ENCODE measurements at regions not wholly inside any gene's neighbourhood (a gene's known extent, or its start where the extent isn't known, plus 50 kb on each side); places are given as distances from the start of the nearest gene placed in this dataset.
"Not testable (repeated sequence)": the region's sequence is repeated elsewhere in the genome, so short reads cannot be mapped to it uniquely, and the experiment has no call there.

DNA sequence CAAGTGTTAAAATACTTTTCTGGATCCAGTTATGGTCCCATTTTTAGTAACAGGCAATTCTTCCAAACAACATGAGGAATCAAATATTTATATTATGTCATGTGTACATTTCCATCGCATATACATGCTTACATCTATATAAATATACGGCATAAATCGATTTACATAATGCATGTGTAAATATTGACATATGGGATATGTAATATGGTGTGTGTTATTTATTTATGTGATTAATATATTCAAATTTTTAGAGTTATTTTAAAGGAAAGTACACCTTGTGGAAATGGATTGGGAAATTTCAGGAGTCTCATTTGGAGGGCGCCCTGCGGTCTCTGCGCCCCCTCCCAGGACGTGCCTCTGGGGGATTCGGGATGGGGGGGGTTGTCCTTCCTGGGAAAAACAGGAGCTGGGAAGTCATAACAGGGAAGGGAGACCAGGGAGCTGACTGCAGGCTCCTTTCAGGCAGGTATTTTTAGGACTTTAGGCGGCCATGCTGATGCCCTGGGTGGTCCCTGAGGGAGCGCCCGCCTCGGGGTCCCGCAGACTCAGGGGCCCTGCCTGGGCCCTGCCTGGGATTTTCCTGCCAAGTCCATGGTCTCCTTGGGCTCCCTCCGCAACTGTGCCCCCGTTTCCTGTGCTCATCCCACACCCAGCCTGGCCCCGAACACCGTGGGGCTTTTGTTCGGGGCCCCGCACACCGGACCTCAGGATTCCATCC lies 82.7 kb upstream of the SFSWAP start:
- Histone ChIP-seq H3K36me3 (no peaks in the 10 kb centered on the region), H3K4me3 (no peak overlapping the region), H3K27ac (no peak overlapping the region), H3K9me3 (no peaks in the 10 kb centered on the region), H3K4me1 (peaks cover 0 to 16% (median 7%) of the 10 kb centered on the region in 9 donors), H3K27me3 (peaks cover 10 to 34% (median 25%) of the 10 kb centered on the region in 7 donors)
- TF ChIP-seq, protein P1, sequence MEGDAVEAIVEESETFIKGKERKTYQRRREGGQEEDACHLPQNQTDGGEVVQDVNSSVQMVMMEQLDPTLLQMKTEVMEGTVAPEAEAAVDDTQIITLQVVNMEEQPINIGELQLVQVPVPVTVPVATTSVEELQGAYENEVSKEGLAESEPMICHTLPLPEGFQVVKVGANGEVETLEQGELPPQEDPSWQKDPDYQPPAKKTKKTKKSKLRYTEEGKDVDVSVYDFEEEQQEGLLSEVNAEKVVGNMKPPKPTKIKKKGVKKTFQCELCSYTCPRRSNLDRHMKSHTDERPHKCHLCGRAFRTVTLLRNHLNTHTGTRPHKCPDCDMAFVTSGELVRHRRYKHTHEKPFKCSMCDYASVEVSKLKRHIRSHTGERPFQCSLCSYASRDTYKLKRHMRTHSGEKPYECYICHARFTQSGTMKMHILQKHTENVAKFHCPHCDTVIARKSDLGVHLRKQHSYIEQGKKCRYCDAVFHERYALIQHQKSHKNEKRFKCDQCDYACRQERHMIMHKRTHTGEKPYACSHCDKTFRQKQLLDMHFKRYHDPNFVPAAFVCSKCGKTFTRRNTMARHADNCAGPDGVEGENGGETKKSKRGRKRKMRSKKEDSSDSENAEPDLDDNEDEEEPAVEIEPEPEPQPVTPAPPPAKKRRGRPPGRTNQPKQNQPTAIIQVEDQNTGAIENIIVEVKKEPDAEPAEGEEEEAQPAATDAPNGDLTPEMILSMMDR (IDR thresholded peaks at IDR 0.05), result no peak
- intact Hi-C loops (cut with DNase I), result no loop called here
- DNase-seq, result no peak
- 74 to 76% methylated on average over 20 of the region's 20 CpGs for WGBS, 2 donors
- ATAC-seq, result no peak

DNA sequence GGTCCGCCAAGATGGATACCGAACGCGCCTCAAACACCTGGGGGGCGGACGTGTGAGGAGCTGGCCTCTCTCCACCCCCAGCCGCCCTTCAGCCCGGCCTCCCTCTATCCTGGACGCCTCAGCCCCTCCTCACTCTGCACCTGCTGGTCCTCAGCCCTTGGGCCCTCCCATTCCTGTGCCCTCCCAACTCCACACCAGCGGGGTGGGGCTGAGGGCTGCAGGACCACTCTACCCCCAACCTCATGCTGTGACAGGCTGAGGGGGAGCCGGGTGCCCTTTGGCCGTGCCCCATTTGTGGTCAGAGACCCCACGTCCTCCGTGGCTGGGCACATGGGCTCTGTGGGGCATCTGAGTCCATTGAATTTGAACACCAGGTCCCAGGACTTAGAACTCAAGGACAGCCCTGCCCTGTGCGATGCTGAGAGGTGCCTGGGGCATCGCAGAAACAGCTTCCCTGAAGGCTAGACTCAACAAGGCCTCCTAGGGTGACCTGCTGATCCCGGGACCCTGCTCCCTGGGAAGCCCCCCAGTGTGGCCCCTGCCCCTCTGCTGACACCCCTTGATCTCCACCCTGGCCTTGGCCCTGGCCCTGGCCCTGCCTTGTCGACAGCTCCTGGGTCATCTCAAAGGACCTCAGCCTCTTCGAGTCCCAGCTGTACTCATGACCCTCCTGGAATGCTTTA lies 82.0 kb upstream of the SFSWAP start:
- no peak for ATAC-seq
- Histone ChIP-seq H3K4me1 (peaks cover 0 to 16% (median 7%) of the 10 kb centered on the region in 9 donors), H3K27me3 (peaks cover 10 to 28% (median 21%) of the 10 kb centered on the region in 7 donors), H3K9me3 (no peaks in the 10 kb centered on the region), H3K27ac (no peak overlapping the region), H3K4me3 (no peak overlapping the region), H3K36me3 (no peaks in the 10 kb centered on the region)
- WGBS, 2 donors, result 62 to 70% methylated on average over 19 of the region's 19 CpGs
- TF ChIP-seq, protein P1 (IDR thresholded peaks at IDR 0.05), result no peak
- intact Hi-C loops (cut with DNase I), result no loop called here
- DNase-seq, result no peak

DNA sequence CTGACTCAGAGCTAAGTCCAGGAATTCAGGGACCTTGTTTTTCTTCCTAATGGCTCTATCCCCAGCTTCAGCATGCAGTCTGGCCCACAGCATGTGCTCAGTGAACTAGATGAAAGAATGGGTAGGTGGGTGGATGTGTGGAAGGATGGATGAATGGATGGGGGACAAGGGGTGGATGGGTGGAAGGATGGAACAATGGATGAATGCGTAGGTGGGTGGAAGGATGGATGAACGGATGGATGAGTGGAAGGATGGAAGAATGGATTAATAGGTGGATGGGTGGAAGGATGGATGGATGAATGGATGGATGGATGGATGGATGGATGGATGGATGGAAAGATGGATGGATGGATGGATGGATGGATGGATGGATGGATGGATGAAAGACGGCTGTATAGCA lies 79.7 kb upstream of the SFSWAP start:
- WGBS, 2 donors, result 75 to 81% methylated on average over 3 of the region's 3 CpGs
- no peak for ATAC-seq
- Histone ChIP-seq H3K27ac (no peak overlapping the region), H3K9me3 (no peaks in the 10 kb centered on the region), H3K4me1 (no peaks in the 10 kb centered on the region), H3K36me3 (no peaks in the 10 kb centered on the region), H3K4me3 (no peak overlapping the region), H3K27me3 (peaks cover 10 to 46% (median 28%) of the 10 kb centered on the region in 7 donors)
- intact Hi-C loops (cut with DNase I), result no loop called here
- DNase-seq, result no peak
- TF ChIP-seq, protein P1 (IDR thresholded peaks at IDR 0.05), result no peak

DNA sequence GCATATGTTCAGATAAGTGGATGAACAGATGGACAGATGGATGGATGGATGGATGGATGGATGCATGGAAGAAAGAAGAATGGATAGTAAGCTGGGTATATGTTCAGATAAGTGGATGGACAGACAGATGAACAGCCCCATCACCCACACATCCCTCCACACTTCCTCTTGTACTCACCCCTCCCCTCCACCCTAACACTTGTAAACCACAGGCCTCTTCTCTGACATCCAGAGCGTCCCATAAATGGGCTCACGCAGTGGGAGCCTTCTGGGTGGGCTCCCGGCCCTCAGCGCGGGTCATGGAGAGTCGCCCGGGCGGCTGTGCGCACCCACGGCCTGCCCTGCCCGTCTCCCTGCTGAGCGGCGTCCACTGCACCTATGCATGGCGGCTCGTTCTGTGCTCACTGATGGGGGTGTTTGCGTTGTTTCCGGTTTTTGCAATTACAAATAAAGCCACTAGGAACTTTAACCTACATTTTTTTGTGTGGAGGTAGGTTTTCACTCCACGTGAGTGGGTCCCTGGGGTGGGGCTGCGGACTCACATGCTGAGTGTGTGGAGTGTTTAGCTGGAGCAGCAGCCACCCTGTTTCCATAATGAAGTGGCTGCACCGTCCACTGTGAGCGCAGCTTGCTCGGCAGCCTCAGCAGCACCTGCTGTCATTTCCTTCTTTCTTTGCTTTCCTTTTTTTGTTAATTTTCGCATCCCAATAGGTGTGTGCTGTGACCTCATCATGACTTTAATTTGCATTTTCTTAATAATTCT lies 78.8 kb upstream of the SFSWAP start:
- DNase-seq; H3K27ac ChIP-seq; ATAC-seq; H3K4me3 ChIP-seq; H3K9me3 ChIP-seq; H3K36me3 ChIP-seq; H3K4me1 ChIP-seq; intact Hi-C loops (cut with DNase I): not testable (repeated sequence)
- H3K27me3 ChIP-seq, result peaks cover 12 to 52% (median 31%) of the 10 kb centered on the region in 7 donors
- WGBS, 2 donors, result 78 to 79% methylated on average over 17 to 23 of the region's 23 CpGs

DNA sequence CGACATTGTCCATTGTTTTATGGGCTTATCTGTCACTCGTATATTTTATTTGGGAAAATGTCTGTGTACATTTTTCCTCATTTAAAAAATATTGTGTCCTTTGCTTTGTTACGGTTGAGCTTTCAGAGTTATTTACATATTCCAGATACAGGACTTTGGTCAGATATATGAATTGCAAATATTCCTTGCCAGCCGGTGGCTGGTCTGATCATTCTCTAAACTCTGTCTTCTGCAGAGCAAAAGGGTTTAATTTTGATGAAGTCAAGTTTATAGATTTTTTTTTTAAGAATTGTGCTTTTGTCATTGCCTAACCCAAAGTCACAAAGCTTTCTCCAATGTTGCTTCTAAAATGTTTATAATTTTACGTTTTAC lies 78.3 kb upstream of the SFSWAP start:
- DNase-seq; intact Hi-C loops (cut with DNase I); H3K36me3 ChIP-seq; H3K4me1 ChIP-seq; ATAC-seq; H3K27ac ChIP-seq; H3K9me3 ChIP-seq; H3K4me3 ChIP-seq: not testable (repeated sequence)
- H3K27me3 ChIP-seq, result peaks cover 14 to 57% (median 36%) of the 10 kb centered on the region in 7 donors
- WGBS, 2 donors, result 65 to 66% methylated on average over 5 of the region's 5 CpGs

DNA sequence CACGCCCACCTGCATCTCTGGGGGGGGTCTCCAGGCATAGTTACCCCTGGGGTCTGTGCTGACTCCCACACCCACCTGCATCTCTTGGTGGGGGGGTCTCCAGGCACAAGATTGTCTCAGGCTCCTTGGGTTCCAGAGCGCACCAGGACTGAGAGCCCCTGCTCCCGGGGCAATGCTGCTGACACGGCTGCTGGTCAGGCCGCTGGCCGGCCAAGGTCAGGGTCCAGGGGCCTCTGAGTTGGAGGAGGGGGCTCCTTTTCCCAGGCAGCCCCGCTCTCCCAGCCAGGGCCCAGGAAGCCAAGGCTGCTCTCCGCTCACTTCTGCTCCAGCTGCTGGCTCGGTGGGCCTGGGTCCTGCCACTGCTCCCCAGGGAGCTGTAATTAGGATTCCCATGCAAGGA lies 77.3 kb upstream of the SFSWAP start:
- DNase-seq; ATAC-seq; intact Hi-C loops (cut with DNase I); H3K4me1 ChIP-seq; H3K9me3 ChIP-seq; H3K4me3 ChIP-seq; H3K36me3 ChIP-seq; H3K27ac ChIP-seq: not testable (repeated sequence)
- WGBS, 2 donors, result 61 to 62% methylated on average over 9 of the region's 9 CpGs
- H3K27me3 ChIP-seq, result peaks cover 10 to 53% (median 33%) of the 10 kb centered on the region in 7 donors
